GM12878 (cell line): ENCODE measurements at regions not wholly inside any gene's neighbourhood (a gene's known extent, or its start where the extent isn't known, plus 50 kb on each side); places are given as distances from the start of the nearest gene placed in this dataset.

Source experiments
- ATAC-seq: fragments of 200-7000 bp; cut with Tn5 transposase; 3 replicates; pipeline ENCODE4 v1.9.1; 2020; ENCODE audit warnings: mild to moderate bottlenecking, moderate library complexity
- BruUV-seq: library from RNA; stranded (reverse); fragments of 400-500 nt; replicated peaks from 2 replicates; lab custom pipeline; 2021; lab: Mats Ljungman, UMichigan
- CTCF ChIA-PET: fragments of 300-600 bp; sonication (Branson Sonifier 250); formaldehyde crosslinking; extraction: SDS; loops from one replicate; lab custom pipeline; 2021; ENCODE audit warnings: inconsistent platforms; lab: Yijun Ruan, JAX
- POLR2A ChIA-PET: fragments of 350-600 bp; formaldehyde crosslinking; extraction: SDS; loops from one replicate; lab custom pipeline; 2021; ENCODE audit warnings: inconsistent platforms; lab: Charles Lee
- RAD21 ChIA-PET: fragments of 300-600 bp; sonication (Branson Sonifier 250); formaldehyde crosslinking; loops from one replicate; lab custom pipeline; 2023; ENCODE audit warnings: antibody characterized with exemption; ENCODE audit not compliant: unreplicated experiment; lab: Charles Lee
- SMC1A ChIA-PET: fragments of 300-600 bp; sonication (Branson Sonifier 250); formaldehyde crosslinking; loops from one replicate; lab custom pipeline; 2023; ENCODE audit not compliant: unreplicated experiment, uncharacterized antibody; lab: Charles Lee
- DNase-seq: peaks from one replicate; pipeline ENCODE4 v3.0.0-alpha.2; 2011; ENCODE audit warnings: low read depth, low spot score
- FAIRE-seq: peaks from 3 replicates; lab custom pipeline; 2011; peaks lifted over from hg19 to GRCh38; lab: Jason Lieb, UNC
- H2AFZ ChIP-seq: 2 replicates; pipeline ENCODE4 v1.6.0; 2011; ENCODE audit warnings: low read depth, low read length, control low read depth; ENCODE audit not compliant: control insufficient read depth
- H3K27ac ChIP-seq: 2 replicates; pipeline ENCODE4 v1.5.1; 2011; ENCODE audit warnings: control low read depth; ENCODE audit not compliant: control insufficient read depth, insufficient read depth
- H3K27me3 ChIP-seq, 2 experiments: replicated peaks in 1 of 2; 2 replicates each; pipeline versions ENCODE4 v1.6.0 to v1.6.1; 2011; ENCODE audit warnings: low read length in 1 of 2; ENCODE audit not compliant: control insufficient read depth in 2 of 2, insufficient read depth in 2 of 2
- H3K36me3 ChIP-seq, 2 experiments: 2 replicates each; pipeline ENCODE4 v1.5.1; 2011; ENCODE audit warnings: low read length in 1 of 2; ENCODE audit not compliant: control insufficient read depth in 2 of 2, insufficient read depth in 2 of 2
- H3K4me1 ChIP-seq: 2 replicates; pipeline ENCODE4 v1.6.1; 2011; ENCODE audit warnings: mild to moderate bottlenecking, low read length, moderate library complexity, mixed read lengths; ENCODE audit not compliant: control insufficient read depth, insufficient read depth
- H3K4me2 ChIP-seq: 2 replicates; pipeline ENCODE4 v1.6.0; 2011; ENCODE audit warnings: control low read depth; ENCODE audit not compliant: control insufficient read depth, insufficient read depth
- H3K4me3 ChIP-seq: fragments of 200-600 bp; sonication (generic); 2 replicates; pipeline ENCODE4 v1.5.1; 2016
- H3K79me2 ChIP-seq: 2 replicates; pipeline ENCODE4 v1.6.0; 2011; ENCODE audit warnings: low read length; ENCODE audit not compliant: control insufficient read depth, insufficient read depth
- H3K9ac ChIP-seq: 2 replicates; pipeline ENCODE4 v1.8.0; 2011; ENCODE audit warnings: low read length, control low read depth, mixed read lengths; ENCODE audit not compliant: control insufficient read depth, insufficient read depth
- H3K9me3 ChIP-seq: replicated peaks from 3 replicates; pipeline ENCODE4 v1.5.1; 2011; ENCODE audit warnings: mild to moderate bottlenecking, low read length; ENCODE audit not compliant: control insufficient read depth, insufficient read depth
- H4K20me1 ChIP-seq: 2 replicates; pipeline ENCODE4 v1.6.0; 2011; ENCODE audit not compliant: control insufficient read depth, insufficient read depth
- ESRRA ChIP-seq: IDR thresholded peaks from 2 replicates; pipeline ENCODE4 v1.6.1; 2012; ENCODE audit warnings: mild to moderate bottlenecking, low read length, improper control_type of control experiment
- HCFC1 ChIP-seq: fragments of 150-350 bp; IDR thresholded peaks from 2 replicates; pipeline ENCODE4 v1.6.1; 2014; ENCODE audit warnings: low read length
- JUNB ChIP-seq: IDR thresholded peaks from 2 replicates; pipeline ENCODE4 v1.6.1; 2016; ENCODE audit warnings: antibody characterized with exemption, mild to moderate bottlenecking
- MYB ChIP-seq: fragments of 150-350 bp; IDR thresholded peaks from 2 replicates; pipeline ENCODE4 v1.6.1; 2014; ENCODE audit warnings: mild to moderate bottlenecking, low read depth, low read length, borderline replicate concordance
- PML ChIP-seq: IDR thresholded peaks from 2 replicates; pipeline ENCODE4 v1.6.1; 2012; ENCODE audit warnings: low read length, inconsistent platforms
- SMAD1 ChIP-seq: fragments of 450-650 bp; IDR thresholded peaks from 2 replicates; pipeline ENCODE4 v1.6.1; 2018; ENCODE audit warnings: mild to moderate bottlenecking, low read depth; ENCODE audit not compliant: partially characterized antibody
- SMARCA5 ChIP-seq: fragments of 450-650 bp; IDR thresholded peaks from 2 replicates; pipeline ENCODE4 v1.6.1; 2017; ENCODE audit warnings: mild to moderate bottlenecking
- STAT1 ChIP-seq: fragments of 450-650 bp; conservative IDR thresholded peaks from 2 replicates; pipeline ENCODE4 v1.6.1; 2014; ENCODE audit warnings: antibody characterized with exemption, mild to moderate bottlenecking
- SUZ12 ChIP-seq: fragments of 200-600 bp; sonication (generic); IDR thresholded peaks from one replicate; pipeline ENCODE4 v1.6.1; 2018; ENCODE audit warnings: antibody characterized with exemption, mild to moderate bottlenecking; ENCODE audit not compliant: unreplicated experiment
- TBL1XR1 ChIP-seq: IDR thresholded peaks from 2 replicates; pipeline ENCODE4 v1.6.1; 2012; ENCODE audit warnings: low read depth, low read length, improper control_type of control experiment
- in situ Hi-C: fragments of 300-500 bp; cut with MboI; formaldehyde crosslinking; loops from 9 replicates; pipeline ENCODE4 v1.14.3; 2018; ENCODE audit warnings: mixed read lengths
- intact Hi-C: fragments of 100-400 bp; cut with micrococcal nuclease; formaldehyde crosslinking; loops from one replicate; pipeline ENCODE4 v1.14.2; 2022; ENCODE audit not compliant: unreplicated experiment
- TF ChIP-seq, protein P1 (sequence below), 3 experiments: IDR thresholded peaks in 2 of 3; conservative IDR thresholded peaks in 1 of 3; 2 replicates each; pipeline ENCODE4 v1.5.1; 2011; ENCODE audit warnings: low read depth in 3 of 3, low read length in 3 of 3, mild to moderate bottlenecking in 3 of 3, control low read depth in 2 of 3, moderate library complexity in 2 of 3, inconsistent platforms in 1 of 3, mixed read lengths in 1 of 3; ENCODE audit not compliant: control insufficient read depth in 2 of 3, insufficient read depth in 1 of 3; ENCODE audit errors: extremely low read depth in 1 of 3
- TF ChIP-seq, protein P2 (sequence below): IDR thresholded peaks from 2 replicates; pipeline ENCODE4 v1.6.1; 2011; ENCODE audit warnings: mild to moderate bottlenecking, low read depth, low read length, moderate library complexity; ENCODE audit not compliant: insufficient replicate concordance
- TF ChIP-seq, protein P3 (sequence below): IDR thresholded peaks from 2 replicates; pipeline ENCODE4 v1.6.1; 2012; ENCODE audit warnings: low read depth, low read length, improper control_type of control experiment

DNA sequence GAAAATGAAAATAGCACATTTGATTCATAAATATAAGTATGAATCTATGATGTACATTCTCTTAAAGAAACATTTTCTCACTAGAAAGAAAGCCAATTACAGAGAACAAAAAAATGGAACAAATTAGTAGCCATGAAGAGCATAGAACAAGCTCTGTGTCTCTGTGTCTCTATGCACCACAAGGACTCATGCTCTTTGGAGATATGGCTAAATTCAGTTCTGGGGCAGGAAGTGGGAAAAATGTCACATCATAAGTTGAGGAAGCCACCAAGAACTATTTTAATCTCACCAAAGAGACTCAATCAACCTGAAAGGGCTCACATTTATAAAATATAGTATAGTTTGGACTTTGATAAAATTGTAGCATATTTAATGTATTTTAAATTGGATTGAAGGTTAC, 1259.8 kb upstream of the GJE1 start:
- H3K4me2 ChIP-seq = no peak overlapping the region
- CTCF ChIA-PET = no interaction called here
- H3K27ac ChIP-seq = no peak overlapping the region
- H3K4me3 ChIP-seq = no peak overlapping the region
- H3K4me1 ChIP-seq = no peaks in the 10 kb centered on the region
- RAD21 ChIA-PET = no interaction called here
- H4K20me1 ChIP-seq = no peaks in the 10 kb centered on the region
- H2AFZ ChIP-seq = no peak overlapping the region
- no TSS peak for BruUV-seq
- FAIRE-seq = no peak
- SMC1A ChIA-PET = no interaction called here
- intact Hi-C loops = no loop called here
- ATAC-seq = no peak
- no peaks in the 10 kb centered on the region for H3K27me3 ChIP-seq
- POLR2A ChIA-PET = no interaction called here
- no peaks in the 10 kb centered on the region for H3K79me2 ChIP-seq
- TF ChIP-seq, protein P1, sequence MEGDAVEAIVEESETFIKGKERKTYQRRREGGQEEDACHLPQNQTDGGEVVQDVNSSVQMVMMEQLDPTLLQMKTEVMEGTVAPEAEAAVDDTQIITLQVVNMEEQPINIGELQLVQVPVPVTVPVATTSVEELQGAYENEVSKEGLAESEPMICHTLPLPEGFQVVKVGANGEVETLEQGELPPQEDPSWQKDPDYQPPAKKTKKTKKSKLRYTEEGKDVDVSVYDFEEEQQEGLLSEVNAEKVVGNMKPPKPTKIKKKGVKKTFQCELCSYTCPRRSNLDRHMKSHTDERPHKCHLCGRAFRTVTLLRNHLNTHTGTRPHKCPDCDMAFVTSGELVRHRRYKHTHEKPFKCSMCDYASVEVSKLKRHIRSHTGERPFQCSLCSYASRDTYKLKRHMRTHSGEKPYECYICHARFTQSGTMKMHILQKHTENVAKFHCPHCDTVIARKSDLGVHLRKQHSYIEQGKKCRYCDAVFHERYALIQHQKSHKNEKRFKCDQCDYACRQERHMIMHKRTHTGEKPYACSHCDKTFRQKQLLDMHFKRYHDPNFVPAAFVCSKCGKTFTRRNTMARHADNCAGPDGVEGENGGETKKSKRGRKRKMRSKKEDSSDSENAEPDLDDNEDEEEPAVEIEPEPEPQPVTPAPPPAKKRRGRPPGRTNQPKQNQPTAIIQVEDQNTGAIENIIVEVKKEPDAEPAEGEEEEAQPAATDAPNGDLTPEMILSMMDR (IDR thresholded peaks at IDR 0.05 in 2 of 3, conservative IDR thresholded peaks at IDR 0.05 in 1 of 3; ENCODE audit: control insufficient read depth in 2 of 3, extremely low read depth in 1 of 3, insufficient read depth in 1 of 3, low read depth in 3 of 3, low read length in 3 of 3) = no peak
- TF ChIP-seq, protein P2, sequence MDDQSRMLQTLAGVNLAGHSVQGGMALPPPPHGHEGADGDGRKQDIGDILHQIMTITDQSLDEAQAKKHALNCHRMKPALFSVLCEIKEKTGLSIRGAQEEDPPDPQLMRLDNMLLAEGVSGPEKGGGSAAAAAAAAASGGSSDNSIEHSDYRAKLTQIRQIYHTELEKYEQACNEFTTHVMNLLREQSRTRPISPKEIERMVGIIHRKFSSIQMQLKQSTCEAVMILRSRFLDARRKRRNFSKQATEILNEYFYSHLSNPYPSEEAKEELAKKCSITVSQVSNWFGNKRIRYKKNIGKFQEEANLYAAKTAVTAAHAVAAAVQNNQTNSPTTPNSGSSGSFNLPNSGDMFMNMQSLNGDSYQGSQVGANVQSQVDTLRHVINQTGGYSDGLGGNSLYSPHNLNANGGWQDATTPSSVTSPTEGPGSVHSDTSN = no peak
- TF ChIP-seq PML (no peak), TBL1XR1 (no peak), SMARCA5 (no peak), STAT1 (no peak), MYB (no peak), JUNB (no peak), SMAD1 (no peak), ESRRA (no peak), SUZ12 (no peak), HCFC1 (no peak)
- TF ChIP-seq, protein P3, sequence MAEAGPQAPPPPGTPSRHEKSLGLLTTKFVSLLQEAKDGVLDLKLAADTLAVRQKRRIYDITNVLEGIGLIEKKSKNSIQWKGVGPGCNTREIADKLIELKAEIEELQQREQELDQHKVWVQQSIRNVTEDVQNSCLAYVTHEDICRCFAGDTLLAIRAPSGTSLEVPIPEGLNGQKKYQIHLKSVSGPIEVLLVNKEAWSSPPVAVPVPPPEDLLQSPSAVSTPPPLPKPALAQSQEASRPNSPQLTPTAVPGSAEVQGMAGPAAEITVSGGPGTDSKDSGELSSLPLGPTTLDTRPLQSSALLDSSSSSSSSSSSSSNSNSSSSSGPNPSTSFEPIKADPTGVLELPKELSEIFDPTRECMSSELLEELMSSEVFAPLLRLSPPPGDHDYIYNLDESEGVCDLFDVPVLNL = no peak
- TF ChIP-seq, all 136 proteins: peak for 0
- Histone ChIP-seq H3K36me3 (no peaks in the 10 kb centered on the region), H3K9me3 (no peaks in the 10 kb centered on the region; the same call in 2 of the 3 replicates), H3K9ac (no peak overlapping the region)
- DNase-seq = no peak
- in situ Hi-C loops = no loop called here
